Lower leg skin (tissue), 4 donors: ENCODE measurements at regions not wholly inside any gene's neighbourhood (a gene's known extent, or its start where the extent isn't known, plus 50 kb on each side); places are given as distances from the start of the nearest gene placed in this dataset.
"Not testable (repeated sequence)": the region's sequence is repeated elsewhere in the genome, so short reads cannot be mapped to it uniquely, and the experiment has no call there.

Source experiments
- DNase-seq, 2 donors: peaks; one replicate each; pipeline ENCODE4 v3.0.0-alpha.2; 2019; ENCODE audit warnings: low spot score in 2 of 2
- H3K4me3 ChIP-seq: fragments of 200-600 bp; sonication (generic); 2 replicates; pipeline ENCODE4 v1.5.1; 2017; ENCODE audit warnings: mild to moderate bottlenecking, low read depth; ENCODE audit not compliant: poor library complexity, severe bottlenecking
- CTCF ChIP-seq, 3 donors: fragments of 450-650 bp; IDR thresholded peaks; one replicate each; pipeline ENCODE4 v1.5.1; 2016; ENCODE audit warnings: antibody characterized with exemption in 3 of 3, mild to moderate bottlenecking in 3 of 3, moderate library complexity in 2 of 3
- POLR2A ChIP-seq, 2 donors: fragments of 450-650 bp; IDR thresholded peaks; one replicate each; pipeline ENCODE4 v1.6.1; 2016 to 2017; ENCODE audit warnings: antibody characterized with exemption in 2 of 2, mild to moderate bottlenecking in 1 of 2, moderate library complexity in 1 of 2
- WGBS, 2 donors: methylation state at CpG; one replicate each; pipeline ENCODE4 v1.1.5; 2018; 5-methylcytosine and 5-hydroxymethylcytosine counted together
- intact Hi-C: fragments of 100-400 bp; cut with DNase I; formaldehyde crosslinking; loops from one replicate; pipeline ENCODE4 v1.15.0; 2023; ENCODE audit warnings: low total_unique reads

- WGBS, 2 donors: 69 to 73% methylated on average over 6 of the region's 6 CpGs
- H3K4me3 ChIP-seq: no peak overlapping the region
- intact Hi-C loops: no loop called here
- no peak for DNase-seq
- TF ChIP-seq CTCF (IDR thresholded peaks at IDR 0.05): no peak
- TF ChIP-seq POLR2A (IDR thresholded peaks at IDR 0.05): no peak
Observed at GRCh38 chr14:105908006-105908405, 381.6 kb downstream of the TMEM121 start.

GRCh38 chr14:105908481-105908911 lies 382.1 kb downstream of the TMEM121 start:
- no peak overlapping the region for H3K4me3 ChIP-seq
- TF ChIP-seq POLR2A (IDR thresholded peaks at IDR 0.05) (no peak), CTCF (IDR thresholded peaks at IDR 0.05) (no peak)
- no peak for DNase-seq
- 69 to 71% methylated on average over 5 to 9 of the region's 9 CpGs for WGBS, 2 donors
- intact Hi-C loops: no loop called here

- intact Hi-C loops: no loop called here
- no peak for DNase-seq
- H3K4me3 ChIP-seq: no peak overlapping the region
- 77 to 78% methylated on average over 11 to 13 of the region's 14 CpGs for WGBS, 2 donors
- no peak for TF ChIP-seq CTCF (IDR thresholded peaks at IDR 0.05)
- no peak for TF ChIP-seq POLR2A (IDR thresholded peaks at IDR 0.05)
Observed at GRCh38 chr14:105909046-105909827, 382.9 kb downstream of the TMEM121 start.

DNA sequence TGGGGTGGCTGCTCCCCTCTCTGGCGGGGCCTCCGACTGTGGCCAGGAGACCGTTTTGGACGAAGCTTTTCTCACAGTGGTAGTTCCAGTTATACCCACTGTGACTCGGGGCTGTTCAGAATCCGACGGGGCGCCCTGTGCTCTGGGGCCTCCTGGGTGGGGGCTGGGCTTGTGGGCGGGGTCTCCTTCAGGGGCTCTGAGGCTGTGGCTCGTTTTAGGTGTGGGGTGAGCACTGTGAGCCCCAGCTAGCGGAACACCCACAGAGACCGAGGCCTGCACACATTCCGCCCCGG lies 383.4 kb downstream of the TMEM121 start:
- WGBS, 2 donors: 86 to 88% methylated on average over 5 to 6 of the region's 14 CpGs
- DNase-seq, H3K4me3 ChIP-seq, intact Hi-C loops: not testable (repeated sequence)

GRCh38 chr14:105910426-105910825 lies 384.0 kb downstream of the TMEM121 start:
- intact Hi-C loops: no loop called here
- TF ChIP-seq POLR2A (IDR thresholded peaks at IDR 0.05) (no peak), CTCF (IDR thresholded peaks at IDR 0.05) (no peak)
- no peak for DNase-seq
- WGBS, 2 donors: 42 to 77% methylated on average over 4 to 6 of the region's 6 CpGs
- no peak overlapping the region for H3K4me3 ChIP-seq

GRCh38 chr14:105911006-105911847 lies 384.8 kb downstream of the TMEM121 start:
- intact Hi-C loops: no loop called here
- H3K4me3 ChIP-seq: no peak overlapping the region
- TF ChIP-seq CTCF (IDR thresholded peaks at IDR 0.05) (no peak), POLR2A (IDR thresholded peaks at IDR 0.05) (no peak)
- 84% methylated on average over 3 to 15 of the region's 18 CpGs for WGBS, 2 donors
- no peak for DNase-seq

- DNase-seq, H3K4me3 ChIP-seq, intact Hi-C loops: not testable (repeated sequence)
- WGBS, 2 donors: 77 to 100% methylated on average over 1 to 8 of the region's 8 CpGs
Observed at GRCh38 chr14:105911848-105912292, 385.5 kb downstream of the TMEM121 start.
